Skeletal muscle tissue (tissue), 3 donors: ENCODE measurements at regions not wholly inside any gene's neighbourhood (a gene's known extent, or its start where the extent isn't known, plus 50 kb on each side); places are given as distances from the start of the nearest gene placed in this dataset.

Experiments
- H3K27ac ChIP-seq: one replicate; pipeline ENCODE4 v1.7.0; 2013; ENCODE audit warnings: mild to moderate bottlenecking, low read depth, low read length, inconsistent platforms
- H3K27me3 ChIP-seq, 3 donors: one replicate each; pipeline ENCODE4 v1.7.0; 2013; ENCODE audit warnings: low read length in 3 of 3; ENCODE audit not compliant: control insufficient read depth in 3 of 3, insufficient read depth in 3 of 3
- H3K36me3 ChIP-seq, 3 donors: one replicate each; pipeline ENCODE4 v1.7.0; 2013; ENCODE audit warnings: low read length in 3 of 3; ENCODE audit not compliant: control insufficient read depth in 3 of 3, insufficient read depth in 3 of 3
- H3K4me1 ChIP-seq, 3 donors: one replicate each; pipeline ENCODE4 v1.7.0; 2013; ENCODE audit warnings: low read length in 3 of 3, mild to moderate bottlenecking in 3 of 3; ENCODE audit not compliant: control insufficient read depth in 3 of 3, insufficient read depth in 3 of 3
- H3K4me3 ChIP-seq, 3 donors: one replicate each; pipeline ENCODE4 v1.7.0; 2013; ENCODE audit warnings: low read length in 3 of 3
- H3K9ac ChIP-seq, 3 donors: one replicate each; pipeline ENCODE4 v1.7.0; 2013; ENCODE audit warnings: low read length in 3 of 3, mild to moderate bottlenecking in 3 of 3, moderate library complexity in 2 of 3, low read depth in 1 of 3
- H3K9me3 ChIP-seq, 3 donors: one replicate each; pipeline ENCODE4 v1.7.0; 2013; ENCODE audit warnings: low read length in 3 of 3; ENCODE audit not compliant: control insufficient read depth in 3 of 3
- donor health status: Osteomylitis.

- Histone ChIP-seq H3K9ac (no peak overlapping the region), H3K27me3 (peaks cover 0 to 6% (median 0%) of the 10 kb centered on the region in 3 donors), H3K36me3 (no peaks in the 10 kb centered on the region), H3K4me1 (peaks cover 0 to 6% (median 4%) of the 10 kb centered on the region in 3 donors), H3K4me3 (no peak overlapping the region), H3K27ac (no peak overlapping the region), H3K9me3 (no peaks in the 10 kb centered on the region)
Observed at GRCh38 chrX:69031181-69031580, 134.1 kb downstream of the PJA1 start.

GRCh38 chrX:69029771-69030170, 135.5 kb downstream of the PJA1 start:
- Histone ChIP-seq H3K4me3 (no peak overlapping the region), H3K9ac (no peak overlapping the region), H3K27me3 (peaks cover 0 to 6% (median 0%) of the 10 kb centered on the region in 3 donors), H3K4me1 (peaks cover 0 to 6% (median 4%) of the 10 kb centered on the region in 3 donors), H3K27ac (no peak overlapping the region), H3K36me3 (no peaks in the 10 kb centered on the region), H3K9me3 (no peaks in the 10 kb centered on the region)

GRCh38 chrX:69028761-69029120, 136.5 kb downstream of the PJA1 start:
- no peak overlapping the region for H3K4me3 ChIP-seq
- H3K36me3 ChIP-seq, result no peaks in the 10 kb centered on the region
- no peak overlapping the region for H3K9ac ChIP-seq
- no peaks in the 10 kb centered on the region for H3K9me3 ChIP-seq
- peaks cover 0 to 4% (median 0%) of the 10 kb centered on the region in 3 donors for H3K27me3 ChIP-seq
- no peak overlapping the region for H3K27ac ChIP-seq
- H3K4me1 ChIP-seq, result peaks cover 0 to 11% (median 9%) of the 10 kb centered on the region in 3 donors

- Histone ChIP-seq H3K27me3 (peaks cover 0 to 4% (median 0%) of the 10 kb centered on the region in 3 donors), H3K9me3 (no peaks in the 10 kb centered on the region), H3K36me3 (no peaks in the 10 kb centered on the region), H3K4me1 (peaks cover 0 to 11% (median 9%) of the 10 kb centered on the region in 3 donors), H3K27ac (no peak overlapping the region), H3K9ac (no peak overlapping the region), H3K4me3 (no peak overlapping the region)
Observed at GRCh38 chrX:69028006-69028760, 137.1 kb downstream of the PJA1 start.

GRCh38 chrX:69027181-69028005, 137.9 kb downstream of the PJA1 start:
- H3K27ac ChIP-seq, result no peak overlapping the region
- no peak overlapping the region for H3K4me3 ChIP-seq
- no peaks in the 10 kb centered on the region for H3K9me3 ChIP-seq
- peaks cover 0 to 11% (median 9%) of the 10 kb centered on the region in 3 donors for H3K4me1 ChIP-seq
- no peak overlapping the region for H3K9ac ChIP-seq
- peaks cover 0 to 4% (median 0%) of the 10 kb centered on the region in 3 donors for H3K27me3 ChIP-seq
- H3K36me3 ChIP-seq, result no peaks in the 10 kb centered on the region

GRCh38 chrX:69025802-69026301, 139.4 kb downstream of the PJA1 start:
- no peaks in the 10 kb centered on the region for H3K9me3 ChIP-seq
- no peak overlapping the region for H3K27ac ChIP-seq
- peaks cover 0 to 11% (median 9%) of the 10 kb centered on the region in 3 donors for H3K4me1 ChIP-seq
- H3K36me3 ChIP-seq, result no peaks in the 10 kb centered on the region
- H3K27me3 ChIP-seq, result peaks cover 0 to 4% (median 0%) of the 10 kb centered on the region in 3 donors
- H3K9ac ChIP-seq, result no peak overlapping the region
- H3K4me3 ChIP-seq, result no peak overlapping the region

GRCh38 chrX:69024931-69025330, 140.3 kb downstream of the PJA1 start:
- H3K9ac ChIP-seq, result no peak overlapping the region
- H3K4me3 ChIP-seq, result no peak overlapping the region
- H3K27ac ChIP-seq, result no peak overlapping the region
- peaks cover 0 to 11% (median 9%) of the 10 kb centered on the region in 3 donors for H3K4me1 ChIP-seq
- no peaks in the 10 kb centered on the region for H3K36me3 ChIP-seq
- H3K9me3 ChIP-seq, result no peaks in the 10 kb centered on the region
- H3K27me3 ChIP-seq, result peaks cover 0 to 4% (median 0%) of the 10 kb centered on the region in 3 donors

- no peaks in the 10 kb centered on the region for H3K36me3 ChIP-seq
- H3K9ac ChIP-seq, result no peak overlapping the region
- H3K27me3 ChIP-seq, result peaks cover 0 to 5% (median 0%) of the 10 kb centered on the region in 3 donors
- H3K9me3 ChIP-seq, result no peaks in the 10 kb centered on the region
- no peak overlapping the region for H3K4me3 ChIP-seq
- peaks cover 3 to 13% (median 11%) of the 10 kb centered on the region in 3 donors for H3K4me1 ChIP-seq
- no peak overlapping the region for H3K27ac ChIP-seq
Observed at GRCh38 chrX:69024161-69024736, 141.0 kb downstream of the PJA1 start.

GRCh38 chrX:69022430-69022829, 142.8 kb downstream of the PJA1 start:
- Histone ChIP-seq H3K36me3 (no peaks in the 10 kb centered on the region), H3K9me3 (no peaks in the 10 kb centered on the region), H3K27ac (no peak overlapping the region), H3K4me1 (peaks cover 4 to 22% (median 11%) of the 10 kb centered on the region in 3 donors), H3K4me3 (no peak overlapping the region), H3K9ac (no peak overlapping the region), H3K27me3 (peaks cover 0 to 12% (median 0%) of the 10 kb centered on the region in 3 donors)
